ENCODE measurements at regions not wholly inside any gene's neighbourhood (a gene's known extent, or its start where the extent isn't known, plus 50 kb on each side); places are given as distances from the start of the nearest gene placed in this dataset.

- Histone ChIP-seq H3K4me3 (ENCODE audit: low read length) (no peak overlapping the region), H3K4me1 (ENCODE audit: insufficient read depth, low read length) (no peaks in the 10 kb centered on the region), H3K36me3 (ENCODE audit: insufficient read depth, low read length) (no peaks in the 10 kb centered on the region), H2AFZ (ENCODE audit: low read depth, low read length) (no peak overlapping the region), H3K9me3 (ENCODE audit: low read length) (no peaks in the 10 kb centered on the region), H3K27me3 (ENCODE audit: insufficient read depth, low read length) (no peaks in the 10 kb centered on the region)
Observed at GRCh38 chr19:27694361-27695055, 1518.4 kb downstream of the UQCRFS1 start.

DNA sequence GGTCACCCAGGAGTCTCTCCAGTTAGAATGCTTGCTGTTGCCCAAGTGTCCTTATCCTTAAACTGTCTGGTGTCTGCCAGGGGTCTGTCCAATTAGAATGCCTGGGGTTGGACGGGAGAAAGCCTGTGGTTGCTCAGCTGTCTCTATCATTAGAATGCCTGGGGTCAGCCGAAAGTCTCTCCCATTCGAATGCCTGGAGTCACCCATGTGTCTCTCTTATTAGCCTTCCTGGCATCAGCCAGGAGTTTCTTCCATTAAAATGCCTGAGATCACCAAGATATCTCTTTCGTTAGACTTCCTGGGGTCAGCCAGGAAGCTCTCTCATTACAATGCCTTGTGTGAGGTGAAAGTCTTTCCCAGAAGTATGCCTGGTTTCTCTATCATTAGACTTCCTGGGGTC is 1521.0 kb downstream of the UQCRFS1 start:
- H3K36me3 ChIP-seq (ENCODE audit: insufficient read depth, low read length): no peaks in the 10 kb centered on the region
- H3K4me1 ChIP-seq (ENCODE audit: insufficient read depth, low read length): no peaks in the 10 kb centered on the region
- H3K27me3 ChIP-seq (ENCODE audit: insufficient read depth, low read length): no peaks in the 10 kb centered on the region
- H3K4me3 ChIP-seq (ENCODE audit: low read length): no peak overlapping the region
- H2AFZ ChIP-seq (ENCODE audit: low read depth, low read length): no peak overlapping the region
- H3K9me3 ChIP-seq (ENCODE audit: low read length): no peaks in the 10 kb centered on the region

DNA sequence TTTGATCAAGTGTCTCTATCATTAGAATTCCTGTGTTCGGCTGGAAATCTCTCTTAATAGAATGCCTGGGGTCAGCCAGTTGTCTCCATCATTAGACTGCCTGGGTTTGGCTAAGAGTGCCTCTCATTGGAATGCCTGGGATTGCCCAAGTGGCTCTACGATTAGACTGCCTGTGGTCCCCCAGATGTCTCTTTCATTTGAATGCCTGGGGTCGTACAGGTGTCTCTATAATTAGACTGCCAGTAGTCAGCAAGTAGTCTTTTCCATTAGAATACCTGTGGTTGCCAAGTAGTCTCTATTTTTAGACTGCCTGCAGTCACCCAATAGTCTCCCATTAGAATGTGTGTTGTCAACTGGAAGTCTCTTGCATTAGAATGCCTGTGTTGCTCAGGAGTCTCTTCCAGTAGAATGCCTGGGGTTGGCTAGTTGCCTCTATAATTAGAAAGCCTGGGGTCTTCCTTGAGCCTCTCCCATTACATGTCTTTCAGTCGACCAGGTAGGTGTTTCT is 1523.2 kb downstream of the UQCRFS1 start:
- Histone ChIP-seq H3K4me1 (ENCODE audit: insufficient read depth, low read length) (no peaks in the 10 kb centered on the region), H3K9me3 (ENCODE audit: low read length) (no peaks in the 10 kb centered on the region), H2AFZ (ENCODE audit: low read depth, low read length) (no peak overlapping the region), H3K36me3 (ENCODE audit: insufficient read depth, low read length) (no peaks in the 10 kb centered on the region), H3K4me3 (ENCODE audit: low read length) (no peak overlapping the region), H3K27me3 (ENCODE audit: insufficient read depth, low read length) (no peaks in the 10 kb centered on the region)

DNA sequence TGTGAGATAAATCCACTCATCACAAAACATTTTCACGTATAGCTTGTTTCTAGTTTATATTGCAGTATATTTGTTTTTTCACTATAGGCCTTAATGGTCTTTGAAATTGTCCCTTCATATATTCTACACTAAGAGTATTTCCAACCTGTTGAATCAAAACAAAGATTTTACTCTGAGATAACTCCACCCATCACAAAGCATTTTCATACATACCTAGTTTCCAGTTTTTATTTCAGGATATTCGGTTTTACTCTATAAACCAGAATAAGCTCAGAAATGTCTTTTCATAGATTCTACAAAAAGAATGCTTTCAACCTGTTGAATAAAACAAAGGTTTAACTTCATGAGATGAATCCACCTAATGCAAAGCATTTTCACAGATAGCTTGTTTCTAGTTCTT is 1528.7 kb downstream of the UQCRFS1 start:
- Histone ChIP-seq H3K9me3 (ENCODE audit: low read length) (no peaks in the 10 kb centered on the region), H2AFZ (ENCODE audit: low read depth, low read length) (no peak overlapping the region)

GRCh38 chr19:27681972-27682371 is 1531.0 kb downstream of the UQCRFS1 start:
- Histone ChIP-seq H3K27me3 (ENCODE audit: insufficient read depth, low read length) (no peaks in the 10 kb centered on the region), H2AFZ (ENCODE audit: low read depth, low read length) (no peak overlapping the region), H3K36me3 (ENCODE audit: insufficient read depth, low read length) (no peaks in the 10 kb centered on the region), H3K4me3 (ENCODE audit: low read length) (no peak overlapping the region), H3K4me1 (ENCODE audit: insufficient read depth, low read length) (no peaks in the 10 kb centered on the region), H3K9me3 (ENCODE audit: low read length) (no peaks in the 10 kb centered on the region)

More for the DNA sequence above, 1528.7 kb downstream of the UQCRFS1 start:
- H3K4me1 ChIP-seq (ENCODE audit: insufficient read depth, low read length): no peaks in the 10 kb centered on the region
- H3K27me3 ChIP-seq (ENCODE audit: insufficient read depth, low read length): no peaks in the 10 kb centered on the region
- H3K36me3 ChIP-seq (ENCODE audit: insufficient read depth, low read length): no peaks in the 10 kb centered on the region
- no peak overlapping the region for H3K4me3 ChIP-seq (ENCODE audit: low read length)

GRCh38 chr19:27679905-27680304 is 1533.0 kb downstream of the UQCRFS1 start:
- Histone ChIP-seq H3K27me3 (ENCODE audit: insufficient read depth, low read length) (no peaks in the 10 kb centered on the region), H3K4me1 (ENCODE audit: insufficient read depth, low read length) (no peaks in the 10 kb centered on the region), H3K4me3 (ENCODE audit: low read length) (no peak overlapping the region), H2AFZ (ENCODE audit: low read depth, low read length) (no peak overlapping the region), H3K36me3 (ENCODE audit: insufficient read depth, low read length) (no peaks in the 10 kb centered on the region), H3K9me3 (ENCODE audit: low read length) (no peaks in the 10 kb centered on the region)

DNA sequence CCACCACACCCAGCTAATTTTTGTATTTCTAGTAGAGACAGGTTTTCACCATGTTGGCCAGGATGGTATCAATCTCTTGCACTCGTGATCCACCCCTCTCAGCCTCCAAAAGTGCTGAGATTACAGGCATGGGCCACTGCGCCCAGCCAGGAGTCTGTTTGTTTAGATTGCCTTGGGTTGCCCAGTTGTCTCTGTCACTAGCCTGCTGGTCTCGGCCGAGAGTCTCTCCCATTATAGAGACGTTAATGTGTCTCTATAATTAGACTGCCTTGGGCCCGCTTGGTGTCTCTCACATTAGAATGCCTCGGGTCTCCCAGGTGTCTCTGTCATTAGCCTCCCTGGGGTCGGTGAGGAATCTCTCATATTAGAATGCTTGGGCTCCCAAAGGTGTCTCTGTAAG is 1533.6 kb downstream of the UQCRFS1 start:
- no peak overlapping the region for H2AFZ ChIP-seq (ENCODE audit: low read depth, low read length)
- no peaks in the 10 kb centered on the region for H3K36me3 ChIP-seq (ENCODE audit: insufficient read depth, low read length)
- no peaks in the 10 kb centered on the region for H3K4me1 ChIP-seq (ENCODE audit: insufficient read depth, low read length)
- H3K9me3 ChIP-seq (ENCODE audit: low read length): no peaks in the 10 kb centered on the region
- no peak overlapping the region for H3K4me3 ChIP-seq (ENCODE audit: low read length)
- H3K27me3 ChIP-seq (ENCODE audit: insufficient read depth, low read length): no peaks in the 10 kb centered on the region

- H3K27me3 ChIP-seq (ENCODE audit: insufficient read depth, low read length): no peaks in the 10 kb centered on the region
- H3K36me3 ChIP-seq (ENCODE audit: insufficient read depth, low read length): no peaks in the 10 kb centered on the region
- H3K4me3 ChIP-seq (ENCODE audit: low read length): no peak overlapping the region
- no peaks in the 10 kb centered on the region for H3K9me3 ChIP-seq (ENCODE audit: low read length)
- H2AFZ ChIP-seq (ENCODE audit: low read depth, low read length): no peak overlapping the region
- no peaks in the 10 kb centered on the region for H3K4me1 ChIP-seq (ENCODE audit: insufficient read depth, low read length)
Observed at GRCh38 chr19:27676877-27677276, 1536.1 kb downstream of the UQCRFS1 start.

DNA sequence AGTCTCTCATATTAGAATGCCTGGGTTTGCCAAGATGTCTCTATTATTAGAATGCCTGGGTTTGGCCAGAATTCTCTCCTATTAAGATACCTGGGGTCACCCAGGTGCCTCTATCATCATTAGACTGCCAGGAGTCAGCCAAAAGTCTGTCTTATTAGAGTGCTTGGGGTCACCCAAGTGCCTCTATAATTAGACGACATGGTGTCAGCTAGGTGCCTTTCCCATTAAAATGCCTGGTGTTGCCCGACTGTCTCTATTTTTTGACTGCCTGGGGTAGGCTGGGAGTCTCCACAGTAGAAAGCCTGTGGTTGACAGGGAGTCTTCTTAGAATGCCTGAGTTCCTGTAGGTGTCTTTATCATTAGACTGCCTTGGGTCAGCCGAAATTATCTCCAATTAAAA is 1536.6 kb downstream of the UQCRFS1 start:
- H3K27me3 ChIP-seq (ENCODE audit: insufficient read depth, low read length): no peaks in the 10 kb centered on the region
- no peaks in the 10 kb centered on the region for H3K4me1 ChIP-seq (ENCODE audit: insufficient read depth, low read length)
- no peaks in the 10 kb centered on the region for H3K36me3 ChIP-seq (ENCODE audit: insufficient read depth, low read length)
- H2AFZ ChIP-seq (ENCODE audit: low read depth, low read length): no peak overlapping the region
- no peak overlapping the region for H3K4me3 ChIP-seq (ENCODE audit: low read length)
- H3K9me3 ChIP-seq (ENCODE audit: low read length): no peaks in the 10 kb centered on the region

DNA sequence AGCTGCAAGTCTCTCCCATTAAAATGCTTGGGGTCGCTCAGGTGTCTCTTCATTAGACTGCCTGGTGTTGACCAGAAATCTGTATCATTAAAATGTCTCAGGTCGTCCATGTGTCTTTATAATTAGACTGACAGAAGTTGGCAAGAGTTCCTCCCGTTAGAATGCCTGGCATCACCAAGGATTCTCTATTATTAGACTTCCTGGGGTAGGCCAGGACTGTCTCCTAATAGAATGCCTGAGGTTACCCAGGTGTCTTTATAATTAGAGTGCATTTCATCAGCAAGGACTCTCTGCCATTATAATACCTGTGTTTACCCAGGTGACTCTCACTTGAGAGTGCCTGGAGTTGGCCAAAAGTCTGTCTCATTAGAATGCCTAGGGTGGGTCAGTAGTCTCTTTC is 1537.2 kb downstream of the UQCRFS1 start:
- Histone ChIP-seq H3K9me3 (ENCODE audit: low read length) (no peaks in the 10 kb centered on the region), H3K27me3 (ENCODE audit: insufficient read depth, low read length) (no peaks in the 10 kb centered on the region), H2AFZ (ENCODE audit: low read depth, low read length) (no peak overlapping the region)

DNA sequence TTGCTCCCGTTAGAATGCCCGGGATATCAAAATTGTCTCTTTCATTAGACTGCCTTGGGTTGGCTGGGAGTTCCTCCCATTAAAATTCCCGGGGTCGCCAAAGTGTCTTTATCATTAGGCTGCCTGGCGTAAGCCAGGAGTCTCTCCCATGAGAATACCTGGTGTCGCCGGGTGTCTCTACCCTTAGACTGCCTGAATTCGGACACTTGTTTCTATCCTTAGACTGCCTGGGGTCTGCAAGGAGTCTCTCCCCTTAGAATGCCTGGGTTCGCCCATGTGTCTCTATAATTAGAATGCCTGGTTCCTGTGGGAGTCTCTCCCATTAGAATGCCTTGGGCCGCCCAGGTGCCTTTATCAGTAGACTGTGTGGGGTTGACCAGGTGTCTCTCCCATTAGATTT is 1538.2 kb downstream of the UQCRFS1 start:
- H3K9me3 ChIP-seq (ENCODE audit: low read length): no peaks in the 10 kb centered on the region
- H3K36me3 ChIP-seq (ENCODE audit: insufficient read depth, low read length): no peaks in the 10 kb centered on the region
- H3K27me3 ChIP-seq (ENCODE audit: insufficient read depth, low read length): no peaks in the 10 kb centered on the region
- no peaks in the 10 kb centered on the region for H3K4me1 ChIP-seq (ENCODE audit: insufficient read depth, low read length)
- H3K4me3 ChIP-seq (ENCODE audit: low read length): no peak overlapping the region
- no peak overlapping the region for H2AFZ ChIP-seq (ENCODE audit: low read depth, low read length)

More for the DNA sequence above, 1537.2 kb downstream of the UQCRFS1 start:
- Histone ChIP-seq H3K36me3 (ENCODE audit: insufficient read depth, low read length) (no peaks in the 10 kb centered on the region), H3K4me3 (ENCODE audit: low read length) (no peak overlapping the region), H3K4me1 (ENCODE audit: insufficient read depth, low read length) (no peaks in the 10 kb centered on the region)

DNA sequence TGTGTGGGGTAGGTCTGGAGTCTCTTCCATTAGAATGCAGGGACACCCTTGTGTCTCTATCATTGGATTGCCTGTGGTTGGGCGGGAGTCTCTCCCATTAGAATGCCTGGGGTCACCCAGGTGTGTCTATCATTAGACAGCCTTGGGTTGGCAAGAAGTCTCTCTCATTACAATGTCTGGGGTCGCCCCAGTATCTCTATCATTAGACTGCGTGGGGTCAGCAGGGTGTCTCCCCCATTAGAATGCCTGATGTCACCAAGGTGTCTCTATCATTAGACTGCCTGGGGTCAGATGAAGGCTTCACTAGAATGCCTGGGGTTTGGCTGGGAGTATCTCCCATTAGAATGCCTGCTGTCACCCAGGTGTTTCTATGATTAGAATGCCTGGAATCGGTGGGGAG is 1539.0 kb downstream of the UQCRFS1 start:
- no peak overlapping the region for H2AFZ ChIP-seq (ENCODE audit: low read depth, low read length)
- H3K9me3 ChIP-seq (ENCODE audit: low read length): no peaks in the 10 kb centered on the region
- H3K4me3 ChIP-seq (ENCODE audit: low read length): no peak overlapping the region
- no peaks in the 10 kb centered on the region for H3K27me3 ChIP-seq (ENCODE audit: insufficient read depth, low read length)
- no peaks in the 10 kb centered on the region for H3K36me3 ChIP-seq (ENCODE audit: insufficient read depth, low read length)
- no peaks in the 10 kb centered on the region for H3K4me1 ChIP-seq (ENCODE audit: insufficient read depth, low read length)

- no peak overlapping the region for H2AFZ ChIP-seq (ENCODE audit: low read depth, low read length)
- no peaks in the 10 kb centered on the region for H3K9me3 ChIP-seq (ENCODE audit: low read length)
- H3K27me3 ChIP-seq (ENCODE audit: insufficient read depth, low read length): no peaks in the 10 kb centered on the region
- no peaks in the 10 kb centered on the region for H3K4me1 ChIP-seq (ENCODE audit: insufficient read depth, low read length)
- H3K4me3 ChIP-seq (ENCODE audit: low read length): no peak overlapping the region
- no peaks in the 10 kb centered on the region for H3K36me3 ChIP-seq (ENCODE audit: insufficient read depth, low read length)
Observed at GRCh38 chr19:27672309-27673047, 1540.5 kb downstream of the UQCRFS1 start.

All from neuron (in vitro differentiated cells).